ENCODE measurements at regions not wholly inside any gene's neighbourhood (a gene's known extent, or its start where the extent isn't known, plus 50 kb on each side); places are given as distances from the start of the nearest gene placed in this dataset.

GRCh38 chr10:90494183-90494582 is 363.7 kb downstream of the HTR7 start:
- Histone ChIP-seq H3K36me3 (ENCODE audit: control insufficient read depth, insufficient read depth, low read length) (no peaks in the 10 kb centered on the region), H3K4me3 (ENCODE audit: low read depth, low read length) (no peak overlapping the region), H3K27me3 (ENCODE audit: control insufficient read depth, insufficient read depth, low read length) (no peaks in the 10 kb centered on the region)
- no peak for DNase-seq (ENCODE audit: low read depth)
- ChIA-PET CTCF (no interaction called here), POLR2A (no interaction called here)
- no peak for TF ChIP-seq CTCF (IDR thresholded peaks at IDR 0.05; ENCODE audit: insufficient read depth, low read depth, low read length)

- Histone ChIP-seq H3K36me3 (ENCODE audit: control insufficient read depth, insufficient read depth, low read length) (no peaks in the 10 kb centered on the region), H3K27me3 (ENCODE audit: control insufficient read depth, insufficient read depth, low read length) (no peaks in the 10 kb centered on the region), H3K4me3 (ENCODE audit: low read depth, low read length) (no peak overlapping the region)
- no peak for DNase-seq (ENCODE audit: low read depth)
- ChIA-PET POLR2A (no interaction called here), CTCF (no interaction called here)
- TF ChIP-seq CTCF (IDR thresholded peaks at IDR 0.05; ENCODE audit: insufficient read depth, low read depth, low read length), result no peak
Measured at GRCh38 chr10:90504172-90504571, 353.7 kb downstream of the HTR7 start.

- DNase-seq (ENCODE audit: low read depth), result no peak
- TF ChIP-seq CTCF (IDR thresholded peaks at IDR 0.05; ENCODE audit: insufficient read depth, low read depth, low read length), result no peak
- CTCF ChIA-PET, result no interaction called here
- Histone ChIP-seq H3K4me3 (ENCODE audit: low read depth, low read length) (no peak overlapping the region), H3K36me3 (ENCODE audit: control insufficient read depth, insufficient read depth, low read length) (no peaks in the 10 kb centered on the region), H3K27me3 (ENCODE audit: control insufficient read depth, insufficient read depth, low read length) (no peaks in the 10 kb centered on the region)
- POLR2A ChIA-PET, result no interaction called here
Measured at GRCh38 chr10:90526721-90527120, 331.1 kb downstream of the HTR7 start.

- Histone ChIP-seq H3K36me3 (ENCODE audit: control insufficient read depth, insufficient read depth, low read length) (no peaks in the 10 kb centered on the region), H3K27me3 (ENCODE audit: control insufficient read depth, insufficient read depth, low read length) (peaks cover 2% of the 10 kb centered on the region; the same call in 1 of the 2 replicates), H3K4me3 (ENCODE audit: low read depth, low read length) (no peak overlapping the region)
- no peak for TF ChIP-seq CTCF (IDR thresholded peaks at IDR 0.05; ENCODE audit: insufficient read depth, low read depth, low read length)
- ChIA-PET CTCF (interaction anchor here (0.6 to 0.9 kb wide), 2 partner anchors 11 to 349 kb away, joined by 3 read pairs; no protein-coding TSS in a partner anchor), POLR2A (no interaction called here)
- DNase-seq (ENCODE audit: low read depth), result no peak
Measured at GRCh38 chr10:90530521-90530920, 327.3 kb downstream of the HTR7 start.

- no peak for DNase-seq (ENCODE audit: low read depth)
- CTCF ChIA-PET, result no interaction called here
- no peak for TF ChIP-seq CTCF (IDR thresholded peaks at IDR 0.05; ENCODE audit: insufficient read depth, low read depth, low read length)
- POLR2A ChIA-PET, result no interaction called here
- Histone ChIP-seq H3K36me3 (ENCODE audit: control insufficient read depth, insufficient read depth, low read length) (no peaks in the 10 kb centered on the region), H3K4me3 (ENCODE audit: low read depth, low read length) (no peak overlapping the region), H3K27me3 (ENCODE audit: control insufficient read depth, insufficient read depth, low read length) (no peaks in the 10 kb centered on the region)
Measured at GRCh38 chr10:90557385-90557784, 300.5 kb downstream of the HTR7 start.

Data from BJ (cell line).